GM12878 (cell line): ENCODE measurements at regions not wholly inside any gene's neighbourhood (a gene's known extent, or its start where the extent isn't known, plus 50 kb on each side); places are given as distances from the start of the nearest gene placed in this dataset.

Source experiments
- ATAC-seq: fragments of 200-7000 bp; cut with Tn5 transposase; 3 replicates; pipeline ENCODE4 v1.9.1; 2020; ENCODE audit warnings: mild to moderate bottlenecking, moderate library complexity
- BruUV-seq: library from RNA; stranded (reverse); fragments of 400-500 nt; replicated peaks from 2 replicates; lab custom pipeline; 2021; lab: Mats Ljungman, UMichigan
- CTCF ChIA-PET: fragments of 300-600 bp; sonication (Branson Sonifier 250); formaldehyde crosslinking; extraction: SDS; loops from one replicate; lab custom pipeline; 2021; ENCODE audit warnings: inconsistent platforms; lab: Yijun Ruan, JAX
- POLR2A ChIA-PET: fragments of 350-600 bp; formaldehyde crosslinking; extraction: SDS; loops from one replicate; lab custom pipeline; 2021; ENCODE audit warnings: inconsistent platforms; lab: Charles Lee
- RAD21 ChIA-PET: fragments of 300-600 bp; sonication (Branson Sonifier 250); formaldehyde crosslinking; loops from one replicate; lab custom pipeline; 2023; ENCODE audit warnings: antibody characterized with exemption; ENCODE audit not compliant: unreplicated experiment; lab: Charles Lee
- SMC1A ChIA-PET: fragments of 300-600 bp; sonication (Branson Sonifier 250); formaldehyde crosslinking; loops from one replicate; lab custom pipeline; 2023; ENCODE audit not compliant: unreplicated experiment, uncharacterized antibody; lab: Charles Lee
- DNase-seq: peaks from one replicate; pipeline ENCODE4 v3.0.0-alpha.2; 2011; ENCODE audit warnings: low read depth, low spot score
- FAIRE-seq: peaks from 3 replicates; lab custom pipeline; 2011; peaks lifted over from hg19 to GRCh38; lab: Jason Lieb, UNC
- H2AFZ ChIP-seq: 2 replicates; pipeline ENCODE4 v1.6.0; 2011; ENCODE audit warnings: low read depth, low read length, control low read depth; ENCODE audit not compliant: control insufficient read depth
- H3K27ac ChIP-seq: 2 replicates; pipeline ENCODE4 v1.5.1; 2011; ENCODE audit warnings: control low read depth; ENCODE audit not compliant: control insufficient read depth, insufficient read depth
- H3K27me3 ChIP-seq, 2 experiments: replicated peaks in 1 of 2; 2 replicates each; pipeline versions ENCODE4 v1.6.0 to v1.6.1; 2011; ENCODE audit warnings: low read length in 1 of 2; ENCODE audit not compliant: control insufficient read depth in 2 of 2, insufficient read depth in 2 of 2
- H3K36me3 ChIP-seq, 2 experiments: 2 replicates each; pipeline ENCODE4 v1.5.1; 2011; ENCODE audit warnings: low read length in 1 of 2; ENCODE audit not compliant: control insufficient read depth in 2 of 2, insufficient read depth in 2 of 2
- H3K4me1 ChIP-seq: 2 replicates; pipeline ENCODE4 v1.6.1; 2011; ENCODE audit warnings: mild to moderate bottlenecking, low read length, moderate library complexity, mixed read lengths; ENCODE audit not compliant: control insufficient read depth, insufficient read depth
- H3K4me2 ChIP-seq: 2 replicates; pipeline ENCODE4 v1.6.0; 2011; ENCODE audit warnings: control low read depth; ENCODE audit not compliant: control insufficient read depth, insufficient read depth
- H3K4me3 ChIP-seq: fragments of 200-600 bp; sonication (generic); 2 replicates; pipeline ENCODE4 v1.5.1; 2016
- H3K79me2 ChIP-seq: 2 replicates; pipeline ENCODE4 v1.6.0; 2011; ENCODE audit warnings: low read length; ENCODE audit not compliant: control insufficient read depth, insufficient read depth
- H3K9ac ChIP-seq: 2 replicates; pipeline ENCODE4 v1.8.0; 2011; ENCODE audit warnings: low read length, control low read depth, mixed read lengths; ENCODE audit not compliant: control insufficient read depth, insufficient read depth
- H3K9me3 ChIP-seq: replicated peaks from 3 replicates; pipeline ENCODE4 v1.5.1; 2011; ENCODE audit warnings: mild to moderate bottlenecking, low read length; ENCODE audit not compliant: control insufficient read depth, insufficient read depth
- H4K20me1 ChIP-seq: 2 replicates; pipeline ENCODE4 v1.6.0; 2011; ENCODE audit not compliant: control insufficient read depth, insufficient read depth
- BMI1 ChIP-seq: fragments of 450-650 bp; IDR thresholded peaks from 2 replicates; pipeline ENCODE4 v1.6.1; 2016; ENCODE audit warnings: mild to moderate bottlenecking, moderate library complexity, borderline replicate concordance
- CBFB ChIP-seq: IDR thresholded peaks from 2 replicates; pipeline ENCODE4 v1.6.1; 2016; ENCODE audit warnings: antibody characterized with exemption, low read depth
- CBX3 ChIP-seq: fragments of 200-600 bp; sonication (generic); IDR thresholded peaks from 2 replicates; pipeline ENCODE4 v1.6.1; 2016; ENCODE audit warnings: low read depth, borderline replicate concordance
- CREM ChIP-seq: IDR thresholded peaks from 2 replicates; pipeline ENCODE4 v1.6.1; 2014; ENCODE audit warnings: antibody characterized with exemption, low read depth
- HDAC2 ChIP-seq: fragments of 200-600 bp; sonication (generic); IDR thresholded peaks from 2 replicates; pipeline ENCODE4 v1.6.1; 2017
- SMARCA5 ChIP-seq: fragments of 450-650 bp; IDR thresholded peaks from 2 replicates; pipeline ENCODE4 v1.6.1; 2017; ENCODE audit warnings: mild to moderate bottlenecking
- STAT3 ChIP-seq: IDR thresholded peaks from 2 replicates; pipeline ENCODE4 v1.6.1; 2011; ENCODE audit warnings: low read depth, low read length, improper control_type of control experiment
- TCF7 ChIP-seq: IDR thresholded peaks from 2 replicates; pipeline ENCODE4 v1.6.1; 2014; ENCODE audit warnings: antibody characterized with exemption, borderline replicate concordance
- ZNF217 ChIP-seq: fragments of 450-650 bp; IDR thresholded peaks from 2 replicates; pipeline ENCODE4 v1.6.1; 2017; ENCODE audit warnings: antibody characterized with exemption, mild to moderate bottlenecking
- ZZZ3 ChIP-seq: IDR thresholded peaks from 2 replicates; pipeline ENCODE4 v1.6.1; 2011; ENCODE audit warnings: low read depth; ENCODE audit not compliant: control insufficient read depth, insufficient read length
- WGBS: methylation state at CpG from one replicate; pipeline ENCODE4 v1.1.6; 2016; ENCODE audit warnings: low lambda C conversion rate; ENCODE audit not compliant: insufficient replicate concordance, insufficient coverage; ENCODE audit errors: missing lambda C conversion rate; 5-methylcytosine and 5-hydroxymethylcytosine counted together
- in situ Hi-C: fragments of 300-500 bp; cut with MboI; formaldehyde crosslinking; loops from 9 replicates; pipeline ENCODE4 v1.14.3; 2018; ENCODE audit warnings: mixed read lengths
- intact Hi-C: fragments of 100-400 bp; cut with micrococcal nuclease; formaldehyde crosslinking; loops from one replicate; pipeline ENCODE4 v1.14.2; 2022; ENCODE audit not compliant: unreplicated experiment
- TF ChIP-seq, protein P1 (sequence below), 3 experiments: IDR thresholded peaks in 2 of 3; conservative IDR thresholded peaks in 1 of 3; 2 replicates each; pipeline ENCODE4 v1.5.1; 2011; ENCODE audit warnings: low read depth in 3 of 3, low read length in 3 of 3, mild to moderate bottlenecking in 3 of 3, control low read depth in 2 of 3, moderate library complexity in 2 of 3, inconsistent platforms in 1 of 3, mixed read lengths in 1 of 3; ENCODE audit not compliant: control insufficient read depth in 2 of 3, insufficient read depth in 1 of 3; ENCODE audit errors: extremely low read depth in 1 of 3

DNA sequence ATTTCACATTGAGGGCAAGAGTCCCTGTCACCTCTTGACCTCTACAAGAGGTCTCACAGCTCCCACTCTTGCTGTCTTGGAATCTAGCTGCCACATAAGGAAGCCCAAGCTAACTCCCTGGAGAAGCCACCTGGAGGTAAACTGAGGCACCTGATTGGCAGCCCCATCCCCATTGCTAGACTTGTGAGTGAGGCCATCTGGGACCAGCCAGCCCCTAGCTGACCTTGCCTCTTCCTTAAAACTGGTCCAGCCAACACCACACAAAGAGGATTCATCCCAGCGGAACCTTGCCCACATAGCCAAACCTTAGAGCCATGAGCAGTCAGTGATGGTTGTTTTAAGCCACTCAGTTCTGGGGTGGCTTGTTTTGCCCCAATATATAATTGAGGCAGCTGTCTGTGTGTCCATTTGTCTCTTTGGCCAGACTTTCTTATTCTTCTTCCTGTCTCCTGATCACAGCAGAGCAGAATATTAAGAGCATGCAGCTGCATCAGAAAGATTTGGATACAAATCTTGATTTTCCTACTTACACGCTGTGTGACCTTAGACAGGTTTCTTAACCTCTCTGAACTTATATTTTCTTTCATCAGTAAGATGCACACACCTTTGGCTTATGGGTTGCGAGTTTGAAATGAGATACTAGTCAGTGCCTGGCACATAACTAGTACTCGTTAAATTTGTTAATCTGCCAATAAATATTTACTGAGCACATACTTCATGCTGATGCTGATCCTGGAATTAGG lies 74.3 kb upstream of the TP53I11 start:
- DNase-seq = no peak
- in situ Hi-C loops = no loop called here
- ChIA-PET POLR2A (no interaction called here), RAD21 (no interaction called here), CTCF (interaction anchor here (0.5 kb wide), 1 partner anchor 959 kb away, joined by 3 read pairs; the partner anchor contains the start of gene ACCS), SMC1A (no interaction called here)
- H3K36me3 ChIP-seq = no peaks in the 10 kb centered on the region
- FAIRE-seq = no peak
- H3K9ac ChIP-seq = no peak overlapping the region
- no peak overlapping the region for H2AFZ ChIP-seq
- no peaks in the 10 kb centered on the region for H3K9me3 ChIP-seq
- H3K4me1 ChIP-seq = peaks cover 8% of the 10 kb centered on the region
- ATAC-seq = no peak
- no peak overlapping the region for H3K4me2 ChIP-seq
- no peak overlapping the region for H3K27ac ChIP-seq
- H3K27me3 ChIP-seq = peaks cover 0 to 1% of the 10 kb centered on the region in 2 experiments; a peak in 1 of 4 replicates
- H4K20me1 ChIP-seq = no peaks in the 10 kb centered on the region
- no TSS peak for BruUV-seq
- intact Hi-C loops = no loop called here
- no peak overlapping the region for H3K4me3 ChIP-seq
- H3K79me2 ChIP-seq = no peaks in the 10 kb centered on the region
- TF ChIP-seq STAT3 = no peak
- TF ChIP-seq HDAC2 = no peak
- no peak for TF ChIP-seq CREM
- no peak for TF ChIP-seq TCF7
- TF ChIP-seq CBFB = no peak
- TF ChIP-seq ZNF217 = no peak
- TF ChIP-seq ZZZ3 = no peak
- no peak for TF ChIP-seq SMARCA5
- TF ChIP-seq BMI1 = no peak
- no peak for TF ChIP-seq CBX3
- TF ChIP-seq, protein P1, sequence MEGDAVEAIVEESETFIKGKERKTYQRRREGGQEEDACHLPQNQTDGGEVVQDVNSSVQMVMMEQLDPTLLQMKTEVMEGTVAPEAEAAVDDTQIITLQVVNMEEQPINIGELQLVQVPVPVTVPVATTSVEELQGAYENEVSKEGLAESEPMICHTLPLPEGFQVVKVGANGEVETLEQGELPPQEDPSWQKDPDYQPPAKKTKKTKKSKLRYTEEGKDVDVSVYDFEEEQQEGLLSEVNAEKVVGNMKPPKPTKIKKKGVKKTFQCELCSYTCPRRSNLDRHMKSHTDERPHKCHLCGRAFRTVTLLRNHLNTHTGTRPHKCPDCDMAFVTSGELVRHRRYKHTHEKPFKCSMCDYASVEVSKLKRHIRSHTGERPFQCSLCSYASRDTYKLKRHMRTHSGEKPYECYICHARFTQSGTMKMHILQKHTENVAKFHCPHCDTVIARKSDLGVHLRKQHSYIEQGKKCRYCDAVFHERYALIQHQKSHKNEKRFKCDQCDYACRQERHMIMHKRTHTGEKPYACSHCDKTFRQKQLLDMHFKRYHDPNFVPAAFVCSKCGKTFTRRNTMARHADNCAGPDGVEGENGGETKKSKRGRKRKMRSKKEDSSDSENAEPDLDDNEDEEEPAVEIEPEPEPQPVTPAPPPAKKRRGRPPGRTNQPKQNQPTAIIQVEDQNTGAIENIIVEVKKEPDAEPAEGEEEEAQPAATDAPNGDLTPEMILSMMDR (IDR thresholded peaks at IDR 0.05 in 2 of 3, conservative IDR thresholded peaks at IDR 0.05 in 1 of 3; ENCODE audit: control insufficient read depth in 2 of 3, extremely low read depth in 1 of 3, insufficient read depth in 1 of 3, low read depth in 3 of 3, low read length in 3 of 3) = no peak
- WGBS = 54% methylated on average over 4 of the region's 4 CpGs
